ENCODE measurements at regions not wholly inside any gene's neighbourhood (a gene's known extent, or its start where the extent isn't known, plus 50 kb on each side); places are given as distances from the start of the nearest gene placed in this dataset.

- H3K9me3 ChIP-seq, result no peaks in the 10 kb centered on the region
- no peak overlapping the region for H3K27ac ChIP-seq
- H3K36me3 ChIP-seq, result no peaks in the 10 kb centered on the region
- DNase-seq (ENCODE audit: low spot score) (no peak), ATAC-seq (ENCODE audit: insufficient number of reproducible peaks, low FRiP score, low read depth) (no peak)
- TF ChIP-seq CTCF (IDR thresholded peaks at IDR 0.05), result no peak
- no peak overlapping the region for H3K4me3 ChIP-seq
- no peaks in the 10 kb centered on the region for H3K4me1 ChIP-seq (ENCODE audit: control insufficient read depth in 1 of 2, low read depth in 2 of 2)
- H3K27me3 ChIP-seq (replicated peaks; ENCODE audit: insufficient read depth), result no peaks in the 10 kb centered on the region
Measured at GRCh38 chr12:77642246-77642645, 188.4 kb upstream of the NAV3 start.

- DNase-seq (ENCODE audit: low spot score), result no peak
- no peak for TF ChIP-seq CTCF (IDR thresholded peaks at IDR 0.05)
- no peaks in the 10 kb centered on the region for H3K36me3 ChIP-seq
- no peaks in the 10 kb centered on the region for H3K4me1 ChIP-seq (ENCODE audit: control insufficient read depth in 1 of 2, low read depth in 2 of 2)
- no peaks in the 10 kb centered on the region for H3K9me3 ChIP-seq
- no peak for ATAC-seq (ENCODE audit: insufficient number of reproducible peaks, low FRiP score, low read depth)
- H3K4me3 ChIP-seq, result no peak overlapping the region
- no peak overlapping the region for H3K27ac ChIP-seq
- no peaks in the 10 kb centered on the region for H3K27me3 ChIP-seq (replicated peaks; ENCODE audit: insufficient read depth)
Measured at GRCh38 chr12:77640356-77640755, 190.3 kb upstream of the NAV3 start.

- Histone ChIP-seq H3K27me3 (replicated peaks; ENCODE audit: insufficient read depth) (no peaks in the 10 kb centered on the region), H3K27ac (no peak overlapping the region), H3K9me3 (no peaks in the 10 kb centered on the region), H3K36me3 (no peaks in the 10 kb centered on the region), H3K4me3 (no peak overlapping the region), H3K4me1 (ENCODE audit: control insufficient read depth in 1 of 2, low read depth in 2 of 2) (no peaks in the 10 kb centered on the region)
- ATAC-seq (ENCODE audit: insufficient number of reproducible peaks, low FRiP score, low read depth), result no peak
- no peak for TF ChIP-seq CTCF (IDR thresholded peaks at IDR 0.05)
- no peak for DNase-seq (ENCODE audit: low spot score)
Measured at GRCh38 chr12:77630790-77631445, 199.8 kb upstream of the NAV3 start.

- no peaks in the 10 kb centered on the region for H3K9me3 ChIP-seq
- H3K27ac ChIP-seq, result no peak overlapping the region
- no peak for TF ChIP-seq CTCF (IDR thresholded peaks at IDR 0.05)
- no peaks in the 10 kb centered on the region for H3K27me3 ChIP-seq (replicated peaks; ENCODE audit: insufficient read depth)
- no peaks in the 10 kb centered on the region for H3K4me1 ChIP-seq (ENCODE audit: control insufficient read depth in 1 of 2, low read depth in 2 of 2)
- no peak for DNase-seq (ENCODE audit: low spot score)
- H3K36me3 ChIP-seq, result no peaks in the 10 kb centered on the region
- H3K4me3 ChIP-seq, result no peak overlapping the region
- no peak for ATAC-seq (ENCODE audit: insufficient number of reproducible peaks, low FRiP score, low read depth)
Measured at GRCh38 chr12:77630344-77630743, 200.3 kb upstream of the NAV3 start.

- no peak overlapping the region for H3K27ac ChIP-seq
- TF ChIP-seq CTCF (IDR thresholded peaks at IDR 0.05), result no peak
- no peak for ATAC-seq (ENCODE audit: insufficient number of reproducible peaks, low FRiP score, low read depth)
- no peaks in the 10 kb centered on the region for H3K4me1 ChIP-seq (ENCODE audit: control insufficient read depth in 1 of 2, low read depth in 2 of 2)
- DNase-seq (ENCODE audit: low spot score), result no peak
- H3K4me3 ChIP-seq, result no peak overlapping the region
- no peaks in the 10 kb centered on the region for H3K27me3 ChIP-seq (replicated peaks; ENCODE audit: insufficient read depth)
- H3K9me3 ChIP-seq, result no peaks in the 10 kb centered on the region
- H3K36me3 ChIP-seq, result no peaks in the 10 kb centered on the region
Measured at GRCh38 chr12:77629141-77629540, 201.6 kb upstream of the NAV3 start.
